Heart right ventricle (tissue), 16 donors: ENCODE measurements at regions not wholly inside any gene's neighbourhood (a gene's known extent, or its start where the extent isn't known, plus 50 kb on each side); places are given as distances from the start of the nearest gene placed in this dataset.

ENCODE experiments used
- ATAC-seq, 8 donors: fragments of 200-7000 bp; cut with Tn5 transposase; one replicate each; pipeline ENCODE4 v1.9.1; 2020; ENCODE audit warnings: mild to moderate bottlenecking in 8 of 8, moderate library complexity in 8 of 8, moderate number of reproducible peaks in 1 of 8
- DNase-seq, 2 donors: peaks; one replicate each; pipeline ENCODE4 v3.0.0-alpha.2; 2020
- H3K27ac ChIP-seq, 10 donors: fragments of 200-600 bp; sonication (generic) in 2 of 10; one replicate each; pipeline versions ENCODE4 v1.5.0 to v1.8.0; 2020 to 2022; ENCODE audit warnings: mild to moderate bottlenecking in 3 of 10
- H3K27me3 ChIP-seq, 7 donors: fragments of 200-600 bp; one replicate each; pipeline ENCODE4 v1.8.0; 2021 to 2022; ENCODE audit warnings: mild to moderate bottlenecking in 2 of 7
- H3K36me3 ChIP-seq, 9 donors: fragments of 200-600 bp; sonication (generic) in 1 of 9; one replicate each; pipeline versions ENCODE4 v1.5.0 to v1.8.0; 2020 to 2022; ENCODE audit warnings: mild to moderate bottlenecking in 2 of 9
- H3K4me1 ChIP-seq, 9 donors: fragments of 200-600 bp; sonication (generic) in 1 of 9; one replicate each; pipeline versions ENCODE4 v1.5.0 to v1.8.0; 2020 to 2022; ENCODE audit warnings: mild to moderate bottlenecking in 4 of 9
- H3K4me3 ChIP-seq, 10 donors: fragments of 200-600 bp; sonication (generic) in 2 of 10; one replicate each; pipeline versions ENCODE4 v1.5.0 to v1.8.0; 2020 to 2022; ENCODE audit warnings: mild to moderate bottlenecking in 7 of 10, moderate library complexity in 2 of 10
- H3K9me3 ChIP-seq, 11 donors: fragments of 200-600 bp in 10 of 11; sonication (generic) in 2 of 11; one replicate each; pipeline versions ENCODE4 v1.5.0 to v1.8.0; 2013 to 2022; ENCODE audit warnings: mild to moderate bottlenecking in 2 of 11, control low read depth in 1 of 11, moderate library complexity in 1 of 11
- WGBS, 2 donors: extraction: QIAGEN DNeasy Blood & Tissue Kit; methylation state at CpG; one replicate each; pipeline ENCODE4 v1.1.7; 2013; ENCODE audit warnings: inconsistent platforms in 1 of 2; 5-methylcytosine and 5-hydroxymethylcytosine counted together
- intact Hi-C, 10 donors: fragments of 100-400 bp; cut with DNase I; formaldehyde crosslinking; loops; one replicate each; pipeline versions ENCODE4 v1.11.1 to v1.14.2; 2022
- TF ChIP-seq, protein P1 (sequence below), 9 donors: fragments of 200-600 bp; sonication (generic) in 2 of 9; IDR thresholded peaks; one replicate each; pipeline versions ENCODE4 v1.5.0 to v1.8.0; 2021 to 2022; ENCODE audit warnings: antibody characterized with exemption in 9 of 9, mild to moderate bottlenecking in 5 of 9, moderate library complexity in 1 of 9
- donor health status: Arrhythmogenic right ventricular cardiomyopathy.
- donor health status: ischemic (EF 13 %, LVEDD 7.1; RV severe dilation, severe dysfunction).
- donor health status: healthy with polysubstance abuse.
- donor health status: DM: no; HTN: yes; CAD: no.
- donor health status: DM: no; HTN: no; CAD: no.
- donor health status: ischemic (EF 25% LVEDD 6.9; RV normal size, moderate dysfunction).
- donor health status: ischemic (EF 25% LVEDD 5.7; RV mildly dilated, moderate dysfunction).
- donor health status: healthy.
- donor health status: DM: yes; HTN: yes; CAD: no.
- donor health status: Ischemic cardiomyopathy.
- donor health status: ischemic (EF 35%, LVEDD 5.7; RV mildly dilated, moderate dysfunction).
- donor health status: nonischemic (EF 11% LVEDD 7.7; RV severe dilation, severe dysfunction).
- donor health status: DM: yes; HTN: yes; CAD: no.
- donor health status: PGD.
- donor health status: ischemic (EF 29% LVEDD 5.4; RV normal size, mild dysfunction).
- donor health status: nonischemic (EF 23%, LVEDD 6.1; RV moderate dilation, normal function).

DNA sequence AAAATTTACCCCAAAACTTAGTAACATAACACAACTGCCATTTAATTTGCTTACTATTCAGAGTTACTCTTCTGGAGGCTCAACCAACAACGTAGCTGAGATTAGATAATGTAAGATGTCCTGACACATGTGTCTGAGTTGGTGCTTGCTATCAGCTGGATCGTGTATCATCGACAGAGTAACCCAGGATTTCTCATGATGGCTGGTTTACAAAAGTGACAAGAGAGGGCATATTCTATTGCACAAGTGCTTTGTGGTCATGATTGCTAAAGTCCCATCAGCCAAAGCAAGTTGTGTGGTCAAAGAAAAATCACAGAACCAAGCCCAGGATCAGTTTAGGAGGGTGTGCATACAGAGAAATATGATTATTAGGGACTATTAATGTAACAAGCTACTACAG is 73.4 kb downstream of the CAPZA3 start:
- ATAC-seq = peak in 1 of 8 donors; percentile 20

DNA sequence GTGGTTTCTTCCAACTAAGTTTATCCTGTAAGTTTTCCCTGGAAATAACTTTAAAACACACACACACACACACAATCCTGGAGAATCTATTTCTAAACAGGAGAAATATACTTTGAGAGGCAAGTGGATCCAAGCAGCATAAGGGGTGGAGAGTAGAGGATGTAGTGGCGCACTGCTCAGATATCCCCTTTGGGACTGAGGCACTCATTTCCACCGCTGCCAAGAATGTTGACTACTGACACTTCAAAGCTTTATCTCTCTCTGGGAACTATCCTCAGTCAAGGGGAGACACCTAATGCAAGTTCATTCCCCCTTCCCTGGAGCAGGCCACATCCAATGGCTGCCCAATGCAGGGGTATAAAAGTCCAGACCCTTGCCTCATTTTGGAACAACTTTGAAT is 75.8 kb downstream of the CAPZA3 start:
- 51 to 54% methylated on average over 2 of the region's 2 CpGs for WGBS, 2 donors
- Histone ChIP-seq H3K27me3 (no peaks in the 10 kb centered on the region), H3K4me3 (no peak overlapping the region), H3K36me3 (no peaks in the 10 kb centered on the region), H3K27ac (no peak overlapping the region), H3K4me1 (peaks cover 0 to 10% (median 0%) of the 10 kb centered on the region in 9 donors), H3K9me3 (no peaks in the 10 kb centered on the region)
- TF ChIP-seq, protein P1, sequence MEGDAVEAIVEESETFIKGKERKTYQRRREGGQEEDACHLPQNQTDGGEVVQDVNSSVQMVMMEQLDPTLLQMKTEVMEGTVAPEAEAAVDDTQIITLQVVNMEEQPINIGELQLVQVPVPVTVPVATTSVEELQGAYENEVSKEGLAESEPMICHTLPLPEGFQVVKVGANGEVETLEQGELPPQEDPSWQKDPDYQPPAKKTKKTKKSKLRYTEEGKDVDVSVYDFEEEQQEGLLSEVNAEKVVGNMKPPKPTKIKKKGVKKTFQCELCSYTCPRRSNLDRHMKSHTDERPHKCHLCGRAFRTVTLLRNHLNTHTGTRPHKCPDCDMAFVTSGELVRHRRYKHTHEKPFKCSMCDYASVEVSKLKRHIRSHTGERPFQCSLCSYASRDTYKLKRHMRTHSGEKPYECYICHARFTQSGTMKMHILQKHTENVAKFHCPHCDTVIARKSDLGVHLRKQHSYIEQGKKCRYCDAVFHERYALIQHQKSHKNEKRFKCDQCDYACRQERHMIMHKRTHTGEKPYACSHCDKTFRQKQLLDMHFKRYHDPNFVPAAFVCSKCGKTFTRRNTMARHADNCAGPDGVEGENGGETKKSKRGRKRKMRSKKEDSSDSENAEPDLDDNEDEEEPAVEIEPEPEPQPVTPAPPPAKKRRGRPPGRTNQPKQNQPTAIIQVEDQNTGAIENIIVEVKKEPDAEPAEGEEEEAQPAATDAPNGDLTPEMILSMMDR (IDR thresholded peaks at IDR 0.05) = no peak
- ATAC-seq (no peak), DNase-seq (no peak)
- intact Hi-C loops = no loop called here

More for the DNA sequence above, 73.4 kb downstream of the CAPZA3 start:
- no peak overlapping the region for H3K4me3 ChIP-seq
- DNase-seq = no peak
- H3K36me3 ChIP-seq = no peaks in the 10 kb centered on the region
- no peaks in the 10 kb centered on the region for H3K27me3 ChIP-seq
- intact Hi-C loops = no loop called here
- WGBS, 2 donors = 27 to 32% methylated on average over 3 of the region's 3 CpGs
- TF ChIP-seq, protein P1 (IDR thresholded peaks at IDR 0.05) = no peak
- H3K9me3 ChIP-seq = no peaks in the 10 kb centered on the region
- H3K4me1 ChIP-seq = peaks cover 0 to 10% (median 0%) of the 10 kb centered on the region in 9 donors
- H3K27ac ChIP-seq = no peak overlapping the region

DNA sequence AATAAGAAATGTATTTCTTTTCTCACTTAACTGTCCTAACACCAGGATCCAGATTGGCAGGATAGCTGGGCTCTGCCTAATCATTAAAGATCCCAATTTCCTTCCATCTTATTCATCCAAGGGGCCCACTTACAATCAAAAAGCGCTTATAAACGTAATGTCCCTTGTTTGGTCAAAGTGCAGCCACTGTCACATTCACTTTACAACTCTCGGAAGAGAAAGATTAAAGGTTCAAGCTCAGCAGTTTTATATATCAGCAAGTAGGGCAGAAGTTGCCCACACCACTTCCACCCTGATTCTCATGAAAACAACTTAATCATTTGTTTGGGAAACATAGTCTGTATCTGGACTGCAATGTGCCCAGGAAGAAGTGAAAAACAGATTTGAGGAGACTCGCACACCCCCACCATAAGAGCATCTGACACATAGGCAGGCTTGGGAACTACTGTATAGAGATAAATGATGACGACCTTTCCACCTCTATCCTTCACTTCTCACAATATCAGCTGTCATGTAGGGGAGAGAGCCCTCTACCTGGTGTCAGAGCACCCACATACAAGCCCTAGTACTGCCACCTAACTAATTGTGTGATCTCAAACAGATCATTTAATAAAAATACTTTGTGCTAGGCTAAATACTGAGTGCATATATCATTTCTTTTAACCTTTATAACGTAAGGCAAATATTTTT is 80.8 kb downstream of the CAPZA3 start:
- Histone ChIP-seq H3K4me3 (no peak overlapping the region), H3K9me3 (no peaks in the 10 kb centered on the region), H3K27ac (no peak overlapping the region), H3K4me1 (no peaks in the 10 kb centered on the region), H3K27me3 (no peaks in the 10 kb centered on the region), H3K36me3 (no peaks in the 10 kb centered on the region)
- WGBS, 2 donors = 80% methylated on average over 6 of the region's 6 CpGs
- DNase-seq (no peak), ATAC-seq (no peak)
- TF ChIP-seq, protein P1 (IDR thresholded peaks at IDR 0.05) = no peak
- intact Hi-C loops = no loop called here

DNA sequence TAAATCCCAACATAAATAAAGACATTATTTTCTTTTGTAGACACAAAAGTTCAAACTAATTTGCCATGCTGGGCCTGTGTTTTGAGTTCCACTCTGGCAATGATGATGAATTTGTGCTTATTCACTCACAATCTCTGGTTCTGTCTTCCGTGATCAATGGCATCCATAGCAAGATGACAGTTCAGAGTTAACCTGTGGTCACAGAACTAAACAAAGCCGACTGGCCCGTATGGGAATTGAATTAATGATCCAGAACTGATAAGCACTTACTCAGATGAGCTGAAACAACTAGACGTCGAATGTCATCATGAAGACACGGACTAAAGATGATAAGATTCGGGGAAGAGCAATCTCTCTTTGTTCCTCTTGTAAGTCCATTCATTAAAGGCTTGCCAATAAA is 81.6 kb downstream of the CAPZA3 start:
- WGBS, 2 donors = 76 to 88% methylated on average over 7 of the region's 7 CpGs
- intact Hi-C loops = no loop called here
- Histone ChIP-seq H3K27ac (no peak overlapping the region), H3K4me3 (no peak overlapping the region), H3K27me3 (no peaks in the 10 kb centered on the region), H3K36me3 (no peaks in the 10 kb centered on the region), H3K9me3 (no peaks in the 10 kb centered on the region), H3K4me1 (no peaks in the 10 kb centered on the region)
- DNase-seq = no peak
- no peak for ATAC-seq
- TF ChIP-seq, protein P1 (IDR thresholded peaks at IDR 0.05) = no peak
